Parathyroid adenoma (tissue), 2 donors: ENCODE measurements at regions not wholly inside any gene's neighbourhood (a gene's known extent, or its start where the extent isn't known, plus 50 kb on each side); places are given as distances from the start of the nearest gene placed in this dataset.

Experiments
- H2AFZ ChIP-seq: fragments of 300-600 bp; sonication (generic); one replicate; pipeline ENCODE4 v1.7.0; 2017; ENCODE audit warnings: antibody characterized with exemption, mild to moderate bottlenecking
- H3K27ac ChIP-seq: fragments of 300-600 bp; sonication (generic); one replicate; pipeline ENCODE4 v1.7.0; 2017
- H3K27me3 ChIP-seq: fragments of 300-600 bp; sonication (generic); one replicate; pipeline ENCODE4 v1.7.0; 2017; ENCODE audit warnings: low read length; ENCODE audit not compliant: control insufficient read depth, insufficient read depth
- H3K36me3 ChIP-seq: fragments of 300-600 bp; sonication (generic); one replicate; pipeline ENCODE4 v1.7.0; 2017; ENCODE audit warnings: low read length; ENCODE audit not compliant: control insufficient read depth, insufficient read depth
- H3K4me1 ChIP-seq: fragments of 300-600 bp; sonication (generic); one replicate; pipeline ENCODE4 v1.7.0; 2017; ENCODE audit warnings: control low read depth
- H3K4me2 ChIP-seq: fragments of 300-600 bp; sonication (generic); one replicate; pipeline ENCODE4 v1.7.0; 2017; ENCODE audit warnings: low read length
- H3K4me3 ChIP-seq: fragments of 300-600 bp; sonication (generic); one replicate; pipeline ENCODE4 v1.7.0; 2017; ENCODE audit warnings: low read depth, low read length
- H3K79me2 ChIP-seq: fragments of 300-600 bp; sonication (generic); one replicate; pipeline ENCODE4 v1.7.0; 2017; ENCODE audit warnings: control low read depth
- H3K9ac ChIP-seq: fragments of 300-600 bp; sonication (generic); one replicate; pipeline ENCODE4 v1.7.0; 2017; ENCODE audit warnings: mild to moderate bottlenecking
- H3K9me3 ChIP-seq: fragments of 300-600 bp; sonication (generic); one replicate; pipeline ENCODE4 v1.7.0; 2017; ENCODE audit warnings: low read length; ENCODE audit not compliant: control insufficient read depth
- TF ChIP-seq, protein P1 (sequence below): fragments of 300-600 bp; sonication (generic); IDR thresholded peaks from one replicate; pipeline ENCODE4 v1.7.0; 2017; ENCODE audit warnings: antibody characterized with exemption, mild to moderate bottlenecking
- donor health status: primary hyperparathyroidism.

DNA sequence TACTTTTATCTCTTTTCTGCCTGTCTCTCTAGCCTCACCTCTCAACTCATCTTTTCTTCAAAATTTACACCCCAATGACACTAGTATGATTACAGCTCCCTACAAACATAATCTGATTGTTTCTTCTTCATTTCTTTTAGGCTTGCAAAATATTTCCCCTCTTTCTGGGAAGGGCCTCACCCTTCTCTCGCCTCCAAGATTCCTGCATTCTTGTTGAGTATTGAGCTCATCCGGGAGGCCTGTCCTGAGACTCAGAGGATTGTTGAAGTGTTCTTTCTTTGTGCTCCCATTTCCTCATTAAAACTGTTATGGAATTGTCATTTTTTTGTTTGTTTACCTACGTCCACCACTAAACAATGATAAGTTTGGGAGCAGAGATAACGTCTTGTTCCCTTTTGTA lies 99.1 kb upstream of the CHRM3 start:
- H3K4me3 ChIP-seq, result no peak overlapping the region

DNA sequence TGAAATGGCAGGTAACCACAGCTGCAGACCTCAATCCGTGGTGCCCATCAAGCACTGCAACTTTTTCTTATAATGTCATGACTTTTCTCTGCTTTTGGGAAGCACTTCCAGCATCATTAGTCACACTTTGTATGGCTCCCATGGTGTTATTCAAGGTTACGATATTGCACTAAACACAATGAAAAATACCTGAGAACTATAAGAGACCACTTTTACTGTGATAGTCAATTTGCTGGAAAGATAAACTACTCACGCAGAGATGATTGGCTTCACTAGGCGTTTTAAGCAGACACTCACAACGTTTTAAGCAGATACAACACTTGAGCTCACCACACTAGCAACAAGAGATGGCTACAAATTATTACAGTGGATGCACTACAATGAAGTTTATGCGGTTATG lies 103.2 kb upstream of the CHRM3 start:
- H3K4me1 ChIP-seq, result no peaks in the 10 kb centered on the region
- H3K4me2 ChIP-seq, result no peak overlapping the region
- H3K79me2 ChIP-seq, result no peaks in the 10 kb centered on the region
- no peak overlapping the region for H3K4me3 ChIP-seq
- no peaks in the 10 kb centered on the region for H3K36me3 ChIP-seq
- H3K9me3 ChIP-seq, result no peaks in the 10 kb centered on the region
- H3K27me3 ChIP-seq, result no peaks in the 10 kb centered on the region
- no peak overlapping the region for H3K9ac ChIP-seq
- TF ChIP-seq, protein P1, sequence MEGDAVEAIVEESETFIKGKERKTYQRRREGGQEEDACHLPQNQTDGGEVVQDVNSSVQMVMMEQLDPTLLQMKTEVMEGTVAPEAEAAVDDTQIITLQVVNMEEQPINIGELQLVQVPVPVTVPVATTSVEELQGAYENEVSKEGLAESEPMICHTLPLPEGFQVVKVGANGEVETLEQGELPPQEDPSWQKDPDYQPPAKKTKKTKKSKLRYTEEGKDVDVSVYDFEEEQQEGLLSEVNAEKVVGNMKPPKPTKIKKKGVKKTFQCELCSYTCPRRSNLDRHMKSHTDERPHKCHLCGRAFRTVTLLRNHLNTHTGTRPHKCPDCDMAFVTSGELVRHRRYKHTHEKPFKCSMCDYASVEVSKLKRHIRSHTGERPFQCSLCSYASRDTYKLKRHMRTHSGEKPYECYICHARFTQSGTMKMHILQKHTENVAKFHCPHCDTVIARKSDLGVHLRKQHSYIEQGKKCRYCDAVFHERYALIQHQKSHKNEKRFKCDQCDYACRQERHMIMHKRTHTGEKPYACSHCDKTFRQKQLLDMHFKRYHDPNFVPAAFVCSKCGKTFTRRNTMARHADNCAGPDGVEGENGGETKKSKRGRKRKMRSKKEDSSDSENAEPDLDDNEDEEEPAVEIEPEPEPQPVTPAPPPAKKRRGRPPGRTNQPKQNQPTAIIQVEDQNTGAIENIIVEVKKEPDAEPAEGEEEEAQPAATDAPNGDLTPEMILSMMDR, result no peak
- H2AFZ ChIP-seq, result no peak overlapping the region
- H3K27ac ChIP-seq, result no peak overlapping the region

More for the DNA sequence above, 99.1 kb upstream of the CHRM3 start:
- TF ChIP-seq, protein P1, result no peak
- H3K4me2 ChIP-seq, result no peak overlapping the region
- H2AFZ ChIP-seq, result no peak overlapping the region
- H3K79me2 ChIP-seq, result no peaks in the 10 kb centered on the region
- no peak overlapping the region for H3K27ac ChIP-seq
- no peaks in the 10 kb centered on the region for H3K36me3 ChIP-seq
- no peaks in the 10 kb centered on the region for H3K27me3 ChIP-seq
- H3K4me1 ChIP-seq, result no peaks in the 10 kb centered on the region
- H3K9ac ChIP-seq, result no peak overlapping the region
- H3K9me3 ChIP-seq, result no peaks in the 10 kb centered on the region

DNA sequence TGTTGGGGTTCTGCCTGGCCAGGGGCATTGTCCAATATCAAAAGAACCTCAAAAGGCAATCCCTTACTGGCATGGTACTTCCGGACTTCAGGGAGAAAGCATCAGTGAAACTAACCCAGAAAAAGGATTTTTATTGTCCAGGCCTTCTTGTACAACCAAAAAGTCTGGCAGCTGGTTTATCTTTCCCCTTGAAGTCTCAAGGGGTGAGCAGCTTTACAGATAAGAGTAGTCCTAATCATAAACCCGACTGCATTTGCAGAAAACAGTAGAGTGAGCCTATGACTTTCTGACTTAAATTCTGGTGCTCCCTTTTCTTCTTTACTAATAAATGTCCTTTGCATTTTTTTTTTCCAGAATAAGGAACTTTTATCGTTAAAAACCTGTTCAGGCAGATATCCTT lies 104.0 kb upstream of the CHRM3 start:
- H3K79me2 ChIP-seq, result no peaks in the 10 kb centered on the region
- no peak overlapping the region for H3K9ac ChIP-seq
- no peaks in the 10 kb centered on the region for H3K36me3 ChIP-seq
- no peaks in the 10 kb centered on the region for H3K9me3 ChIP-seq
- H2AFZ ChIP-seq, result no peak overlapping the region
- no peaks in the 10 kb centered on the region for H3K4me1 ChIP-seq
- no peak overlapping the region for H3K4me2 ChIP-seq
- TF ChIP-seq, protein P1, result no peak
- H3K27ac ChIP-seq, result no peak overlapping the region
- no peak overlapping the region for H3K4me3 ChIP-seq
- no peaks in the 10 kb centered on the region for H3K27me3 ChIP-seq

DNA sequence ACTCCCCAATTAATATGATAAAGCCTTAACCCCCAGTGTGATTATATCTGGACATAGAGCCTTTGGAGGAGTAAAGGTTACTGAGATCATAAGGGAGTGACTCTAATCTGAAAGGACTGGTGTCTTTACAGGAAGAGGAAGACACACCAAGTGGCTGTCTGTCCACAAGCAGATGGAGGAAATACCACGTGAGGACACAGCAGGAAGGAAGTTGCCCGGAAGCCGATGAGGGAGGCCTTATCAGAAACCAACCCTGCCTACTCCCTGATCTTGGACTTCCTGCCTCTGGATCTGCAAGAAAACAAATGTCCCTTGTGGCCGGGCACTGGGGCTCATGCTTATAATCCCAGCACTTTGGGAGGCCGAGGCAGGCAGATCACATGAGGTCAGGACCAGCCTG lies 110.3 kb upstream of the CHRM3 start:
- H3K4me3 ChIP-seq, result no peak overlapping the region
- no peaks in the 10 kb centered on the region for H3K27me3 ChIP-seq
- H3K4me1 ChIP-seq, result no peaks in the 10 kb centered on the region
- no peak overlapping the region for H3K27ac ChIP-seq
- no peak overlapping the region for H3K4me2 ChIP-seq
- no peak overlapping the region for H2AFZ ChIP-seq
- no peaks in the 10 kb centered on the region for H3K9me3 ChIP-seq
- H3K36me3 ChIP-seq, result no peaks in the 10 kb centered on the region
- TF ChIP-seq, protein P1, result no peak
- no peak overlapping the region for H3K9ac ChIP-seq
- no peaks in the 10 kb centered on the region for H3K79me2 ChIP-seq

DNA sequence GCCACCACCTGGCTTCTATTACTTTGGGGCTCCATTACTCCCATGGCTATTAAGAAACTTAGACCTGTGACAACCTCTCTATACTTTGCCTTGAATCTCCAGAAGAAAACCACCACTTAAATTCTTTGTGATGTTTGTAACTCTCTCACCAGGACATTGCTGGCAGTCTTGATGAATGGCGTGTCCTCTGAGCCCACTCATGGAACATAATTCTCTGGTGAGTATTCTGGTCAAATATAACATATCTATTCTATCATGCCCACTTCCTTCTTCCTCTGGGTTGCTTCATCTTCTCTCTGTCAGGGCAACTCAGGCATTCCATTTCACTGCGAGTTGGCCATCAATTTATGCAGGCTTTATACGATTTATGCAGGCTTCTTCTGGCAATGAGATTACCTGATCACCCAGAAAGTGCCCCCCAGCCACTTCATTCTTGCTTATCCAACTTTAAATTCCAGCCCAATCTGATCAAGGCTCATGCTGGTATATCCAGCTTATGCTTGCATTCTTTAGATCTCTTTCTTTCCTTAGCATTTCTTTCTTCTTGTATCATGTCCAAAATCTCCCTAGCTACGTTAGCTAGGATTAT lies 112.0 kb upstream of the CHRM3 start:
- Histone ChIP-seq H3K79me2 (no peaks in the 10 kb centered on the region), H3K4me3 (no peak overlapping the region), H2AFZ (no peak overlapping the region), H3K27ac (no peak overlapping the region), H3K4me2 (no peak overlapping the region), H3K27me3 (no peaks in the 10 kb centered on the region), H3K9ac (no peak overlapping the region), H3K36me3 (no peaks in the 10 kb centered on the region), H3K4me1 (no peaks in the 10 kb centered on the region), H3K9me3 (no peaks in the 10 kb centered on the region)
- TF ChIP-seq, protein P1, result no peak
